PFSK-1 (cell line): ENCODE measurements at regions not wholly inside any gene's neighbourhood (a gene's known extent, or its start where the extent isn't known, plus 50 kb on each side); places are given as distances from the start of the nearest gene placed in this dataset.

ENCODE experiments used
- POLR2AphosphoS5 ChIP-seq: IDR thresholded peaks from 2 replicates; pipeline ENCODE4 v1.6.1; 2012; ENCODE audit warnings: low read depth, mild to moderate bottlenecking, control low read depth, low read length, moderate library complexity
- TF ChIP-seq, protein P1 (sequence below), 2 experiments: IDR thresholded peaks; 2 replicates each; pipeline versions ENCODE4 v1.6.1 to v1.8.0; 2011 to 2012; ENCODE audit warnings: low read depth in 2 of 2, low read length in 2 of 2, control low read depth in 1 of 2, inconsistent platforms in 1 of 2, mild to moderate bottlenecking in 1 of 2, moderate library complexity in 1 of 2; ENCODE audit not compliant: insufficient read depth in 1 of 2

DNA sequence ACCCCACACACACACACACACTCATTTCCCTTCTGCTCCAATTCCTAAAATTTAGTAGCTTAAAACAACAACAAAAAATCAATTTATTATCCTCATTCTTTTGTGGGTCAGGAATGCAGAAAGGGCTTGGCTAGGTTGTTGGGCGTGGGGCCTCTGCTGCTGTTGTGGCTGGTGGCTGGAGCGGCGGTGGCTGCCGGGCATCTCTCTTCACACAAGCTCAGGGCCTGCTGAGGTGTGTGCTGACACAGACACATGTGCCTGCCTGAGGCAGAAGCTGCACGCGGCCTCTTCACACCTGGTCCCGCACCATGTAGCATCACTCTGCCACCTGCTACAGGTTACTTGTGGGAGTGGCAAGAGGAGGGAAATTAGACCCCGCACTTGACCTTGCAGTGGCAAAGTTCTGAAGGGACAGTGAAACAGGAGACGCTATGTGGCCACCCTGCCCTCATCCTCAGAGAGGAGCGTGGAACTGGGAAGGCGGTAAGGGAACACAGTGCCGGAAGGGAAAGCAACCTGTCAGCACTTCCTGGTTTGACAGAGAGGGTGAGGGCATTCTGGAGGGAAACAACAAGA is 64.0 kb upstream of the PRR20G start:
- TF ChIP-seq POLR2AphosphoS5 = no peak
- TF ChIP-seq, protein P1, sequence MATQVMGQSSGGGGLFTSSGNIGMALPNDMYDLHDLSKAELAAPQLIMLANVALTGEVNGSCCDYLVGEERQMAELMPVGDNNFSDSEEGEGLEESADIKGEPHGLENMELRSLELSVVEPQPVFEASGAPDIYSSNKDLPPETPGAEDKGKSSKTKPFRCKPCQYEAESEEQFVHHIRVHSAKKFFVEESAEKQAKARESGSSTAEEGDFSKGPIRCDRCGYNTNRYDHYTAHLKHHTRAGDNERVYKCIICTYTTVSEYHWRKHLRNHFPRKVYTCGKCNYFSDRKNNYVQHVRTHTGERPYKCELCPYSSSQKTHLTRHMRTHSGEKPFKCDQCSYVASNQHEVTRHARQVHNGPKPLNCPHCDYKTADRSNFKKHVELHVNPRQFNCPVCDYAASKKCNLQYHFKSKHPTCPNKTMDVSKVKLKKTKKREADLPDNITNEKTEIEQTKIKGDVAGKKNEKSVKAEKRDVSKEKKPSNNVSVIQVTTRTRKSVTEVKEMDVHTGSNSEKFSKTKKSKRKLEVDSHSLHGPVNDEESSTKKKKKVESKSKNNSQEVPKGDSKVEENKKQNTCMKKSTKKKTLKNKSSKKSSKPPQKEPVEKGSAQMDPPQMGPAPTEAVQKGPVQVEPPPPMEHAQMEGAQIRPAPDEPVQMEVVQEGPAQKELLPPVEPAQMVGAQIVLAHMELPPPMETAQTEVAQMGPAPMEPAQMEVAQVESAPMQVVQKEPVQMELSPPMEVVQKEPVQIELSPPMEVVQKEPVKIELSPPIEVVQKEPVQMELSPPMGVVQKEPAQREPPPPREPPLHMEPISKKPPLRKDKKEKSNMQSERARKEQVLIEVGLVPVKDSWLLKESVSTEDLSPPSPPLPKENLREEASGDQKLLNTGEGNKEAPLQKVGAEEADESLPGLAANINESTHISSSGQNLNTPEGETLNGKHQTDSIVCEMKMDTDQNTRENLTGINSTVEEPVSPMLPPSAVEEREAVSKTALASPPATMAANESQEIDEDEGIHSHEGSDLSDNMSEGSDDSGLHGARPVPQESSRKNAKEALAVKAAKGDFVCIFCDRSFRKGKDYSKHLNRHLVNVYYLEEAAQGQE (IDR thresholded peaks at IDR 0.05; ENCODE audit: insufficient read depth in 1 of 2, low read depth in 2 of 2, low read length in 2 of 2) = no peak
